NCI-H524 (cell line): ENCODE measurements at regions not wholly inside any gene's neighbourhood (a gene's known extent, or its start where the extent isn't known, plus 50 kb on each side); places are given as distances from the start of the nearest gene placed in this dataset.
A peak's percentile ranks its signal among the peaks of the same experiment; 100 is the strongest.
"Not testable (repeated sequence)": the region's sequence is repeated elsewhere in the genome, so short reads cannot be mapped to it uniquely, and the experiment has no call there.

ENCODE experiments used
- DNase-seq, 2 experiments: peaks; one replicate each; lab custom pipeline; 2025; lab: John Stamatoyannopoulos, UW

DNA sequence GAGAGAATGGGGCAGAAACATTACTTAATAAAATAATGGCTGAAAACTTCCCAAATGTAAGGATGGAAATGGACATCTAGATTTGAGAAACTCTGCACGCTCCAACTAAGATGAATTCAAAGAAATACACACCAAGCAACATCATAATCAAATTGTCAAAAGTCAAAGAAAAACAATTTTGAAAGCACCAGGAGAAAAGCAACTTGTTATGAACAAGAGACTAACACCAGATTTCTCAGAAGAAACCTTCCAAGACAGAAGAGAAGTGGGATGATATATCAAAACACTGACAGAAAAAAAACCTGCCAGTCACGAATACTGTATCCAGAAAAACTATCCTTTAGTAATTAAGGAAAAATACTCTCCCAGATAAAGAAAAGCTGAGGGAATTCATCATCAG lies 208.6 kb upstream of the SAMSN1 start:
- DNase-seq: no peak

DNA sequence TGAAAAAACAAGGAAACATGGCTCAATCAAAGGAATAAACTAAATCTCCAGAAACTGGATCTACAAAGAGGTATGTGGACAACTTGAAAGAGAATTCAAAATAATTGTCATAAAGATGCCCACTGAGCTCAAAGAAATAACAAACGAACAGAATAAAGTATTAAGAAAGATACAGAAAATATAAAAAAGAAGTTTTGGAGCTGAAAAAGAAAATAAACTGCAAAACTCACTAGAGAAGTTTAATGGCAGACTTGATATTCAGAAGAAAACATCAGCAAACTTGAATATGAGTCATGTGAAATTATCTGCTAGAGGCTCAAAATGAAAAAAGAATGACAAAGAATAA lies 208.1 kb upstream of the SAMSN1 start:
- no peak for DNase-seq

DNA sequence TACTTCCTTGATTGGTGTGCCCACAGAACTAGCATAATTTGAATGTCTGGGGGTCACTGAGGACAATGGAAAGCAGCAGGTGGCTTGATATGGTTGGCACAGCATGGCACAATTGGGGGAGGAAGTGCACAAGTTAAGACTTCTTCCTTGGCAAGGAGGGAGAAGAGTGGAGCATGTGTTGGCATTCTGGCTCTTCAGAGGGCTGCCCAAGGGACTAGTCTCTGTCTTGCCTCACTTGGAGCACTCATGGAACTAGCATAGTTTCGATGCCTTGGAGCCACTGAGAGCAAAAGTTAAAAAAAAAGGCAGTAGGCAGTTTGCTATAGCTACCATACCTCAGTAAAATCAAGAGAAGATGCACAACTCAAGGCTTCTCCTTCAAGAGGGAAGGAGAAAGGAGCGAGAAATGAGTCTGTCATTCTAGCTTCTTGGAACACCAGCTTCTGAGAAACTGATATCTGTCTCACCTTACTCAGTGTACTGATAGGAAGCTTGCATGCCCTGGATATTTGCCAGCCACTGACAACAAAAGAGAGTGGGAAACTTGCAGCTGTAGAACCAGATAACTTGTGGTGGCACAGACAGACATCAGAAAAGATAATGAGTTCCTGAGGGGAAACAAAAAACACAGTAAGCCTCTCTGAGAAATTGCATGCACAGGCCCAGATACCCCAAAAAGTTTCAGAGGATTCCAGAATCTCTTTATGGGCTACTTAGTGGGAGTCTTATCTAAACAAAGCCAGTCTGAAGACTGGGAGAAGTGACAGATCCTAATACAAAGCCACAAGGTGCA lies 207.5 kb upstream of the SAMSN1 start:
- no peak for DNase-seq

DNA sequence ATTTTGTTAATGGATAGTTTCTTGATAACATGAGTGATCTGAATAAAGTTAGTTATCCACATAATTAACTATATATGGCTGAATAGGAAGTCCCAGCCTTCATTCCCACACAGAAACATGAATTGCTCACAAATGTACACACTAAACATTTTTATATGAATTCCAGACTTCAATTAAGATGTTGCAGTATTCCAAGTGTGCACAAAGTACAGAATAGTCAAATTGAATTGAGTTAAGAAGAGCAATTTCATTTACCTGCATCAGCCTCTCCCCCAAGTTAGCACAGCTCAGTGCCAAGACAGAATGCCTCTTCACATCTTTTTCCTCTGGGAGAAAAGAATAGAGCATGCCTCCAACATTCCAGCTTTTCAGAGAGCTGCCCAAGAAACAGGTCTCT lies 207.0 kb upstream of the SAMSN1 start:
- no peak for DNase-seq

DNA sequence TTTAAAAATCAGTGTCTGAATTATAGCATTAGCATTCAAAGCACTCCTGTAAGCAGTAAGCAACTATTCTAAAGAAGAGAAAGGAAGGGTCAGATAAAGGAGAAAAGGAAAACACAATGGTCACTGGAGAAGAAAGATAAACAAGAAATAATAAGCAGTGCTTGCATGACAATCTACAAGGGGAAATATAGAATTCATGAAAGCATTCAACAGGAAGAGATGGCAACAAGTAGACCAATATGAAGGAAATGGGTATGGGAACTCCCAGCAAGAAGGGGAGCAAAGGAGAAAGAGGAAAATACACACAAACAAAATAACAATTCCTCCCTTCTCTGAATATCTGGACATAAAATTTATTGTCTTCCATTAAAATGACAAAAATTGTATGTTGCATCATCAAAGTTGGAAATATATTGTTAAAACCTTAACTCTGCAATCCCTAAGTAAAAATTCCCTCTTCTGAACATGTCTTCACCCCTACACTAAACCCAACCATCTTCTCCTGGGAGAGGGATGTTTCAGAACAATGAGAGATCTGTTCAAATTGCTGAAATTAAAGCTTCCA lies 206.3 kb upstream of the SAMSN1 start:
- DNase-seq: peak in 1 of 2 experiments; percentile 11

DNA sequence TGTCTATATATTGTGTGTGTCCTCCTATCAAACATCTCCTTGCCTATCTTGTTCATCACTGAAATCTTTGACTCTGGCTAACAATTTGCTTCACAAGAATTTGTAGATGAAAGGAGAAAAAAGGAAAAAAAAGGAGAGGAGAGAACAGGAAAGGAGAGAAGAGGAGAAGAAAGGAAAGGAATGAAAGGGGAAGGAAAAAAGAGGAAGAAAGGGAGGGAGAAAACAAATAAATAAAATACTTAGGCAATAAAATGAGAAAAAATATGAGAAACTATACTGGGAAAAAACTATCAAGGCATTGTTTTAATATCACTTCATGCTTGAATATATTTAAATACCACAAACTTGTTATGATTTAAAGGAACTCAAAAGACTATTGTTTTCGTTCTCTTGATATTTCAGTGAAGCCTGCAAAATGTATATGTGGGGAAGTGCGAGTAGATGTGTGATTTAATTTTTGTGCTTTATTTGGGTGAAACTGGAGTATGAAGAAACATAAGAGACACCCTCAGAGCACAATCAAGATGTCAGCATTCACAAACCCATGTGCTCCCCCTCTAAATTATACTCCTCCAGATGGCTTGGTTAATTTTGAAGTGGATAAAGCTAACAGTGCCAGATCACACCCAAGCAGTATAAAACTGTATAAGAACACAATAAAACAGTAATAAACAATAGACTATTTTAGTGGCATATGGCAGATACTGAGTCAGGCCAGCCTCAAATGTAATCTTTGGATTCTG lies 205.7 kb upstream of the SAMSN1 start:
- peak; percentile 86 to 95 for DNase-seq

DNA sequence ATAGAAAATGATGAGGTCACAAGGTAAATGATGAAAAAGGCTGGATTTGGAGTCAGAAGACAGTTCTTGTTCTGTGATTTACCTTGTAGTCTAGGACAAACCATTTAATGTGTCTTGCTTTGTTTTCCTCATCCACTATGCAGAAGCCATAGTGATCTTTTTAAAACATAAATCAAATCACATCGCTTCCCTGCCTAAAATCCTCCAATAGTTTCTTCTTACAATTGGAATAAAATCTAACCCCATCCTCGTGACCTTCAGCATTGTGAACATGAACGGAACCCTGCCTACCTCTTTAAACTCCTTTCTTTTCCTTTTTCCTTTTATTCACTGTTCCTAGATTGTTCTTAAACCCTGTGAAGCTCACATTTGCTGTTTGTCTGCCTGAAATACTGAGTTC lies 204.9 kb upstream of the SAMSN1 start:
- DNase-seq: no peak

DNA sequence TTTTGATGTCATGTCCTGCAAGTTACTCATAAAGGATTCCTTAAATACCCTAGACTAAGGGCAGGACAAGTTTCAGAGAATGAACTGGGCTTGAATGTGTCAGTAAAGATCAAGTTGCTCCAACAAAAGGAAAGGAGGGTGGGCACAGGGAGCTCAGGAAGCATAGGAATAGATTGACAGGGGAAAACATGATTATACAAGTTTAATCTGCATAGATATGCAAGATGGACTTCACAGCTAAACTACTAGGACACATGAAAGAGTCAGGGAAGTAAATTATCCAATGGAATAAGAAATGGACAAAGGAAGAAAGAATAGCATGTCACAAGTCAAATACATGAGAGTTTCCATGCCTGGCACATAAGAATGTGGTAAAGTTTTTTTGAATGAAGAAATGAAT lies 203.9 kb upstream of the SAMSN1 start:
- DNase-seq: no peak

DNA sequence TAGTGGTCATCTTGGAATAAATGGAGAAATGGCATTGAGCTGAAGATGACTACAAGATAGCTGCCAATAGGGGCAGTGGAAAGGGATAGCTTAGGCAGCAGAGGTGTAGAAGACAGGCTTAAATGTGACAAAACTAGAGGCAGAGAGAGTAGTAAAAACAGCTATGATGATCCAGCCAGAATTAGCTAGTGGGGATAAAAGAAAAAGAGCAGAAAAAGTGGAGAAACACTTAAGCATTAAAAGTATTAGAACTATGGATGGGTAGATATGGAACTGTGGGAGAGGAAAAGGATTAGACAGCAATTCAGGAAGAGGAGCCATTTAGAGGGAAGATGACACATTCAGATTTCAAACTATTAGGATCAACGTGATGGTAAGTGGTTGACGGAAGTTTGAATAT lies 202.5 kb upstream of the SAMSN1 start:
- DNase-seq: no peak

DNA sequence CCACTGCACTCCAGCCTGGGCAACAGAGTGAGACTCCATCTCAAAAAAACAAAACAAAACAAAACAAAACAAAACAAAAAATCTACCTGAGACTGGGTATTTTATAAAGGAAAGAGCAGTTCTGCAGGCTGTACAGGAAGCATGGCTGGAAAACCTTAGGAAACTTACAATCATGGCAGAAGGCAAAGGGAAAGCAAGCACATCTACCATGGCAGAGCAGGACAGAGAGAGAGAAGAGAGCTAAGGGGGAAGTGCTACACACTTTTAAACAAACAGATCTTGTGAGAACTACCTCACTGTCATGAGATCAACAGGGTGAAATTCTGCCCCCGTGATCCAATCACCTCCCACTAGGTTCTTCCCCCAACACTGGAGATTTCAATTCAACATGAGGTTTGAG lies 198.3 kb upstream of the SAMSN1 start:
- DNase-seq: no peak

DNA sequence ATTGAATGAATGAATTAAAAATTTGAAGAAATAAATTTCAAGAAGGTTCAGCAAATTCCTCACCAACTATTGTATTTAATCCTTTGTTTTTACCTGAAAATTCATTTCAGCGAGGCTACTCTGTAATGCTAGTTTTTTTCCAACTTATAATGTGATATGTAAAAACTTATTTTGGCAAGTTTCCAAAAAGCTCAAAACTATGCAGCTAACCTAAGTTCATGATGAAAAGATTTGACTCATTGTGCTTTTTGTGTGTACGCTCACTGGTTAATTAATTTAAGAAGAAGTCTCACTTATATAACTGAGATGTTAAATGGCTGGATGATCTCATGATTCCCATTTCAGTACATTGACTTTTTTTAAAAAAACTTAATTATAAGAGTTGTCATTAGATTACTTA lies 196.0 kb upstream of the SAMSN1 start:
- no peak for DNase-seq

DNA sequence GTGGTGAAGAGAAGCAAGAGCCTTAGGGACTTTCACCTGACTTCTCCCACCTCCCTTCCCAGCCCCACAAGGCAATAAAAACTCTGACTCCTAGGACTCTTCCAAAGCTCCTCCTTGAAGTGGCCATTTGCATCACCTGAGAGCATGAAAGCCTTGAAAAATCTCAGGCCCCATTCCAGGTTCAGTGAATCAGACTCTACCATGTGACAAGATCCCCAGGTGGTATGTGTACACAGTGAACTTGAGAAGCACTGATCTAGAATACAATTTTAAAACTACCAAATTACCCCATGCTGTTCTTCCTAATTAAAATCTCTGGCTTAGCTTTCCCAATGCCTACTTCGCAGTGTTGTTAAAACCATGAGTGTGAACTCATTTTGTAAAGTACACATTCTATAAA lies 195.1 kb upstream of the SAMSN1 start:
- DNase-seq: no peak

DNA sequence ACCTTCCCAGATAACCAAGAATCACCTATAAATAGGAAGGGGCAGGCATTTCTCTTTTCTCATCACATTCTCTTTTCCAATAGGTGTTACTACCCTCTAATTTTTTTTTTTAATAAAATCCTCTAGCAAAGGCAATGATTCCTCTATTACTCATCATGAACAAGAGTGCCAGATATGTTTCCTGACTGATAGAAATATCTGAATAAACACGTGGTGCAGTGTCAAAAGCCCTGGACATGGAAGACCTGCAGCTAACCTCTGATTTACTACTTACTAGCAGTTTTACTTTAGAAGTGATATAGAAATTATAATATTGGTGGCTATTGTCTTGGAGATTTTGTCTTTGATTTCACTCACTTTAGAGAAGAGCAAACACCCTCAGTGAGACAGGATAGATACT lies 194.6 kb upstream of the SAMSN1 start:
- no peak for DNase-seq

DNA sequence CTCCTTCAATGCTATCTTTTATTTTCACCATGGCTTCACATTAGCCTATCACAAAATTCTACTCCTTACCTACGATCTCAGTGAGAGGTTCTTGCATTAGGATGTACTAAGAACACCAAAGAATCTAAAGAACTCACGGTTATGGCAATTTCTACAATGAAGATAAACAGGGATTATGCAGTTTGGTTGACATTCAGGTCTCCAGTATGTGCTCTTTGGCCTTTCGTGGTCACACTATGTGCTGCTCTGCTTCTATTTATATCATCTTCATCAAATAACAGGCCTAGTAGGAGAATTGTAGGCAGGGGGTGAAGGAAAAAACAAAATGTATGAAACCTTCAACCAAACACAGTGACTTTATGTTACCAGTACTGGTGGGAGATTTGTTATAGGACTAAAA lies 194.0 kb upstream of the SAMSN1 start:
- no peak for DNase-seq

DNA sequence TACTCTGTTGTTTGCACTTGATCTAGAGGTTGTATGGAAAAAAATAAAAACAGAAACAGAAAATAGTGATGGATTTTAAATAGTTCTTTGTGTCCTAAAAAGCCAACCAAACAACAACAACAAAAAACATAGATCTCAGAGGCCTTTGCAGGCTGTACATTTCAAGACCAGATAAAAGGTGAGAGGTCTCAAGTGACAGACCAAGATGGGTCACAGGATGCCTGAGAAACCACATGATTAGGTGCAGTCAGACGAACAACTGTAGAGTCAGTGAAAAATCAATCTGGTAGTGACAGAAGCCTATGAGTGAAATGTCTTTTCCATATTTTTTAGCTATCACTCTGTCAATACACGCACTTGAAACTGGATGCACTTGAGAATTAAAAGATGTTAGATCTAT lies 193.5 kb upstream of the SAMSN1 start:
- no peak for DNase-seq

DNA sequence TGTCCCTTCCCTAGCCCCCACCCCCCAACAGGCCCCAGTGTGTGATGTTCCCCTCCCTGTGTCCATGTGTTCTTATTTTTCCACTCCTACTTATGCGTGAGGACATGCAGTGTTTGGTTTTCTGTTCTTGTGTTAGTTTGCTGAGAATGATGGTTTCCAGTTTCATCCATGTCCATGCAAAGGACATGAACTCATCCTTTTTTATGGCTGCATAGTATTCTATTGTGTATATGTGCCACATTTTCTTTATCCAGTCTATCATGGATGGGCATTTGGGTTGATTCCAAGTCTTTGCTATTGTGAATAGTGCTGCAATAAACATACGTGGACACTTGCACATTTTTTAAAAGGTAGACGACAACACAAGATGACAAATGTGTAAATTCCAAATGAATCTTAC lies 192.5 kb upstream of the SAMSN1 start:
- DNase-seq: not testable (repeated sequence)

DNA sequence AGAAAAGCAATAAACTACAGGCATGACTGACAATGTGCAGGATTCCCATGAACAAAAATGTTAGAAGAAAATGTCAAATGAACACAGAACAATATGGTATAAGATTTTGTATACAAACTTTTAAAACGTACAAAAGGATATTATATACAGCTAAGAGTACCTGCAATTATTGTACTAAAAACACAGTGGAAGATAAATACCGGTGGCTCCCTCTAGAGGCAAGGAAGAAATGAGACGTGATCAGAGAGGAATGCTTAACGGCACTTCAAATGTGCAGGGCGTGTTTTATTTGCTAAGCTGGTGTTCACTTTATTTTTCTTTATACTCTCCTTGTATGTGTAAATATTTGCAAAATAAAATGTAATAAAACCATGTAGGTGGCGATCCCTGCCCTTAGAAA lies 191.8 kb upstream of the SAMSN1 start:
- peak; percentile 59 to 70 for DNase-seq

DNA sequence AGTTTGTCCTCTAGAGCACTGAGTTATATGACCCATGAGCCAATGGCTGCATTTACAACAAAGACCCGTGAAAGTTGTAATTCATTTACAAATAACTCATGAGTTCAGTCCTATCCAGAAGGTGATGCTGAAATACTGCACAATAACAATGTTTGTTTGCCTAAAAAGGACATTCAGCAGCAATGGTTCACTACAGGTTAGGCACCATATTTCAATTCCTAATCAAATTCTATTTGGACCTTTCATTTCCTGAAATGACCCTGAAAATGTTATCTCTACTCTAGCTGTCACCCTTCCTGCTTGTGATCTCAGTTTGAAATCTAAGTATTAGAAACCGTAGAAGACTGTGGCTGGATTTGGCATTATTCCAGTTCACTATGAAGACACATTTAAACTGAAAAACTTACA lies 191.2 kb upstream of the SAMSN1 start:
- no peak for DNase-seq

DNA sequence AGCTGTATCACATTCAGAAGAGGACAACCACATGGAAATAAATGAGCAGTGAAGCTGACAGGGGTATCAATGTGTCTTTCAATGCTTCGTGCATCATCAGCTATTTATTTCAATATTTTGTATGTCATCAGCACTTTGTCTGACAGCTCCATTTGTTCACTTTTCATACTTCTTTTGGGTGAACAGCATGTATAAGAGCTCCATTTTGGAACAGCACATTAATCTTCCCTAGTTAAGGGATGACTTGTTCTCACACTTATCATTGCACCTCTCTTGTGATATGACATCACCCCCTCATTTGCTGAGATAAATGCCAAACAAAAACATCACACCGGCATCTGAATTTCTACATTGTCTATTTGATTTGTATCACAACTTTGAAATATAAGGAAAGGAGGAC lies 190.6 kb upstream of the SAMSN1 start:
- DNase-seq: no peak

DNA sequence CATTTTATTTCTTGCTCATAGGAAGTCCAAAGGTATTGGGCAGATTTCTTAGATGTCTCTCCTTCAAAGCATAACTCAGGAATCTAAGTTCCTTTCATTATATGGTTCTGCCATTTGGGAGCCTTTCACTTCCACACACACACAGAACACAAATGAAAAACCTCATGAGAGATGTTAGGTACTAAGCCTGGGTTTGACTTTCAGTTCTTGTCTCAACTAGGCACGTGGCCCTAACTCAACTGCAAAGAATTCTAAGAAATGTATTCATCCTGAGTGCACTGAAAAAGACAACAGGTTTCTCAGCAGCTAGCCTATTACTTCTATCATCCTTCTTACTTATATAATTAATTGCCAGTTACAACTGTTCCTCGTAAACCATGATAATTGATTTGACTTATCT lies 190.0 kb upstream of the SAMSN1 start:
- no peak for DNase-seq

DNA sequence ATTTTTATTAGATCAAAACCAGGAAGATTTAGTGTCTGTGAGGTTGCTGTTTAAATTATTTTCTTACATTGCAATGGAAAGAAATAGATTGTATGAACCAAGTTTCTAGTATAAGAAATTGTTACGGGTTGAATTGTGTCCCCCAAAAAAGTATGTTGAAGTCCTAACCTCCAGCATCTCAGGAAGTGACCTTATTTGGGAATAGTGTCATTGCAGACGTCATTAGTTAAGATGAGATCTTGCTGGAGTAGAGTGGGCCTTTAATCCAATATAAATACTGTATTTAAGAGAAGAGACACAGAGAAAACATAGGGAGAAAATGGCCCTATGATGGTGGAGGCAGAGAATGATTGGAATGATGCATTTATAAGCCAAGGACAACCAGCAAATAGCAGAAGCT lies 188.7 kb upstream of the SAMSN1 start:
- DNase-seq: no peak

DNA sequence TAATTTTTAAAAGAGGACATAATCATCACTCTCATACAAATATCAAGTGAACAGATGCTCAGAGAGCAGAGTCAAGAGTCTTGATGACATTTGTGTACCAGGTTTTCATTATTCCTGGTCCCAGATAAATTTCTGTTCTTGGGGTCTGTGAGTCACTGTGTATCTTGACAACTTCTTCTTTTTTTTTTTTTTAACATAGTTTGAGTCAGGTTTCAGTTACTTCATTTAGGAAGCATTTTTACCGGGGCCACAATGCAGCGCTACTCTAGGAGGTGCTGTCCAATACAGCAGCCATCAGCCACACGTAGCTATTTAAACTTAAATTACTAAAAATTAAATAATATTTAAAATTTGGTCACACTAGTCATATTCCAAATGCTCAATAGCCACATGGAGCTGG lies 188.1 kb upstream of the SAMSN1 start:
- no peak for DNase-seq

DNA sequence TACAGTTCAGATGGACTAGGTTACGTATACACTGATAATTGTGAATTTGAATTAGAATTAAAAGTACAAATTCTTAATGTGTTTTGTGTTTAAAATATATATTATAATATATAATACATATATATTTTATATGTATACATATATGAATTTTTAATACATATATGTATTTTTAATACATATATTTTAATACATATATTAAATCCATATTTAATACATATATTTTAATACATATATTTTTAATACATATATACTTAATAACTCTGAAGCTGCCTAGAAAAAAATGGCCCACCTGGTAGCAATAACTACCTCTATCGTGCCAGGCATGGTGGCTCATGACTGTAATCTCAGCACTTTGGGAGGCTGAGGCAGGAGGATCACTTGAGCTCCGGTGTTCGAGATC lies 179.1 kb upstream of the SAMSN1 start:
- no peak for DNase-seq
